T-helper 2 cell (primary cell): ENCODE measurements at regions not wholly inside any gene's neighbourhood (a gene's known extent, or its start where the extent isn't known, plus 50 kb on each side); places are given as distances from the start of the nearest gene placed in this dataset.
"Not testable (repeated sequence)": the region's sequence is repeated elsewhere in the genome, so short reads cannot be mapped to it uniquely, and the experiment has no call there.

ENCODE experiments used
- DNase-seq, 5 experiments: peaks; one replicate each; pipeline versions ENCODE4 v3.0.0 to v3.0.0-alpha.2; 2012 to 2022

DNA sequence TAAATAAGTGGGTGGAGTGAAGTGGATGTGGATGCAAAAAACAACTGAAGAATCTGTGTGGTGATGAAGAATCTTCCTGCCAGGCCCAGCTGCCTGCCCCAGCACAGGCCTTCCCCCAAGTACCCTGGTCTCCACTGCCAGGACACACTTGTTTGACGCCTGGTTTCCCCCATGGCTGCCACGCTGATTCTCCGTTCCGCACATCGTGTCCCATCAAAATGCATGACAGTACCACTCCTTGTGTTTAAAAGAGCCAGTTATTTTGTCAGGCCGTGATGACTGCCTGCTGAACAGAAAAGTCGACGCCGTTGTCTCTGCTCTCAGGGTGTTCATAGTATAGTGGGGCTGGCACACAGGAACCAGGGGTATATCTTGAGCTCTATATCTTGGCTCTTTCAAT lies 50.3 kb upstream of the KYNU start:
- no peak for DNase-seq

DNA sequence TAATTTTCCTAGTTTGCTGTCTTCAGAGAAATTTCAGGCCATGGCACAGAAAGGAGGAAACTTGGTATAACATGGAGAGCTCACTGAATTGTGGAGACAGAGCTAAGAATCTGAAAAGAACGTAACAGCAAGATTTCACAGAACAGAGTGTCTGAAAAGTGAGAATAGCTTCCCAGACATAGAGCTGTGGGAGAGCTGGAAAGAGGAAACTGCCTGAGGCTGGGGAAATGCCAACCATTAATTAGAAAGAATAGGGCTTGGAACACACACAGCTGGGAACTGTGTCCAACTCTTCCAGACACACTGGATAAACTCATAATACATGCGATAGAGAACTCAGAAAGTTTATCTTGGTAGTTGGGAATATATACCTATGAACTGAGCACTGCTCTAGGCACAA lies 51.6 kb upstream of the KYNU start:
- DNase-seq = no peak

- DNase-seq = no peak
Measured at GRCh38 chr2:142824756-142825155, 52.7 kb upstream of the KYNU start.

- no peak for DNase-seq
Measured at GRCh38 chr2:142822190-142822589, 55.3 kb upstream of the KYNU start.

- DNase-seq = no peak
Measured at GRCh38 chr2:142819411-142819810, 58.1 kb upstream of the KYNU start.

DNA sequence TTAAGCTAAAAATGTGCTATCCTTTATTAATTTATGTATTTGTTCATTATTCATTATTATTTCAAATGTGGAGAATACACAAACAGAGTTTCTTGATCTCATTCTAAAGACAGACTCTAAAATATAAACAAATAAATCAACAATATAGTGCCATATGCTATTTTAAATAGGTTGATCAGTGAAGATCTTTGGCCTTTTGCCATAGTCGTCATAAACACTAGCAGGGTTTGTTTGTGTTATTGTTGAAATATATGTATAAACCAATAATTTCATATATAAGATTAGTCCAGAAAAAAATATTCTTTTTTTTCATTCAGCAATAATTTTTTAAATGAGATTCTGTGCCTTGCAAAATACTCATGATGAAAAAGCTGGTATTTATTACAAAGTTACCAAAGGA lies 62.1 kb upstream of the KYNU start:
- DNase-seq = no peak

DNA sequence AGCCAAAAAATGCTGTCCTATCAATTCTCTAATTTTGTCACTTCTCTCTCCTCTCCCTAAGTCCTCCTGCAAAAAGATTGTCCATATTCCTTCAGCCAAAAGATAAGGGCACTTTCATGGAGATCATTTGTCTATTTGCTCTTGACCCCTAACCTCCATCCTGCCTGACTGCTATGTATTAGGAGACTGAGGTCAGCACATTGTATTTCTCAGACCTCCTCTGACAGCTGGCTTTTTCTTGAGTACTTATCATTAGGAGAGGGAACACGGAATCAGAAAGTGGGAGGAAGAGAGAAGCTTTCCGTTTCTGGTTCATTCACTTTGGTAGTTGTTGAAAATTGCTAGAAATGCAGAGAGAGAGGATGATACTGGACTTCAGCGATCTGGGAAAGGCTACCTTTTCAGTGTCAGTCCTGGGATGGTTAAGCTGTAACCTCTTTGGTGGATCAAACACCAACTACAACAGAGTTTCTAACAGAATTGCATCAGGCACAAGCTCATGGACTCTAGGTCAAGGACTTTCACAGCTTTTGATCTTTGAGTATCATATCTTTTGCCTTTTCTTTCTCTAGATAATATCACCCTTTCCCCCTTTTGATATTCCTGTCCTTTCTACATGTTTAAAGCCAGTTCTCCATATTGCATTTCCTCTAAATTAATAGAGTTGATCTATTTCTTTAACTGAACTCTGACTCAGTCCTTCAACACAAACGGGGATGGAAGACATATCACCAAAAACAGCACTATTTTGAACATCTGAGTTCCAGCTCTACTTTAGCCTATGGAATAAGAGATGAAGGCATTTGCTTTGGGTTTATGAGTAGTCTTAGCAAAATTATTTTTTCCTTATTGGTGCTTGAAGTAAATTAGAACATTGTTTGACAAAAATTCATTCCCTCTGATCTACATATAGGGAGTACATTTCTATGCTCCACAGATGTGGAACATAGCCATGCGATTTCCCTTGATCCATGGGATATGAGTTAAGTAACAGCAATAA lies 63.3 kb upstream of the KYNU start:
- no peak for DNase-seq

DNA sequence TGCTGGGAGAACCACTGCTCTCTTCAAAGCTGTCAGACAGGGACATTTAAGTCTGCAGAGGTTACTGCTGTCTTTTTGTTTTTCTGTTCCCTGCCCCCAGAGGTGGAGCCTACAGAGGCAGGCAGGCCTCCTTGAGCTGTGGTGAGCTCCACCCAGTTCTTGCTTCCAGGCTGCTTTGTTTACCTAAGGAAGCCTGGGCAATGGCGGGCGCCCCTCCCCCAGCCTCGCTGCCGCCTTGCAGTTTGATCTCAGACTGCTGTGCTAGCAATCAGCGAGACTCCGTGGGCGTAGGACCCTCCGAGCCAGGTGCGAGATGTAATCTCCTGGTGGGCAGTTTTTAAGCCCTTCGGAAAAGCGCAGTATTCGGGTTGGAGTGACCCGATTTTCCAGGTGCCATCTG lies 65.8 kb upstream of the KYNU start:
- not testable (repeated sequence) for DNase-seq

- DNase-seq = no peak
Measured at GRCh38 chr2:142805244-142805643, 72.2 kb upstream of the KYNU start.

GRCh38 chr2:142803158-142803557 lies 74.3 kb upstream of the KYNU start:
- no peak for DNase-seq

- no peak for DNase-seq
Measured at GRCh38 chr2:142796588-142796987, 80.9 kb upstream of the KYNU start.

DNA sequence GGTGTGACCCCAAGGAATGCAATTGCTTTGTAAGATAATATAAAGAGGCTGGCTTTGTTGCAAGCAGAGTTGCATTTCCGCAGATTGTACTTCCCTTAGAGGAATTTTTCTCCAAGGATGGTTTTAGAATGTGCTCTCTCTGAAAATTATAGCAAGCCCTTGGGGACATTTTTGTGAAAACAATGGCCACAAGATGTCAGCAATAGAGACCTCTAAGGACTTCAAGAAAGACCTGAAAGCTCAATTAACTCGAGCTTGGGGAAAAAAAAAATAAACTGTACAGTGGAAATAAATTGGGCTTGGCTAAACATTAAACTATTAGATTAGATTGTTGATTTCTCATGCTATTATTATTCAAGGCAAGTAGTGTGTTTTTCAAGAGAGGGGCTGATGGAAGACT lies 81.3 kb upstream of the KYNU start:
- DNase-seq = no peak

- DNase-seq = no peak
Measured at GRCh38 chr2:142794850-142795249, 82.6 kb upstream of the KYNU start.

- not testable (repeated sequence) for DNase-seq
Measured at GRCh38 chr2:142792328-142792727, 85.1 kb upstream of the KYNU start.

DNA sequence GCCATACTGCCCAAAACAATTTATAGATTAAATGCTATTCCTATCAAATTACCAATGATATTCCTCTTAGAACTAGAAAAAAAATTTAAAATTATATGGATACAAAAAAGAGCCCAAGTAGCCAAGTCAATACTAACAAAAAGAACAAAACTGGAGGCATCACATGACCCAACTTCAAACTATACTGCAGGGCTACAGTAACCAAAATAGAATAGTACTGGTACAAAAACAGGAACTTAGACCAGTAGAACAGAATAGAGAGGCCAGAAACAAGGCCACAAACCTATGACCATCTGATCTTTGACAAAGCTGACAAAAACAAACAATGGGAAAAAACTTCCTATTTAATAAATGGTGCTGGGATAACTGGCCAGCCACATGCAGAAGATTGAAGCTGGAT lies 86.1 kb upstream of the KYNU start:
- DNase-seq = no peak

- no peak for DNase-seq
Measured at GRCh38 chr2:142786918-142787702, 90.4 kb upstream of the KYNU start.

GRCh38 chr2:142782942-142783443 lies 94.5 kb upstream of the KYNU start:
- no peak for DNase-seq

DNA sequence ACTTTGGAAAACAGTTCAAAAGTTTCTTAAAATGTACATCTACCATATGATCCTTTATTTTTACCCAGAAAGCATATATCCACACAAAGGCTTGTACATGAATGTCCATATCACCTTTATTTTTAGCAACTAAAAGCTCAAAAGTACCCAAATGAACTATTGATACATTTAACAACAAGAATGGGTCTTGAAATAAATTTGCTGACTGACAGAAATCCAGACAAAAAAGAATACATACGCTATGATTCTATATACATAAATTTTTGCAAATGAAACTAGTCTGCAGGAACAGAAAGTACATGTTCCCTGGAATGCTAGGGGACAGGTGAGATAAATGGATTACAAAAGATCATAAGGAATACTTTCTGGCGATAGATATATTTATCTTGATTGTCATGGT lies 96.3 kb upstream of the KYNU start:
- DNase-seq = no peak

GRCh38 chr2:142778289-142778688 lies 99.2 kb upstream of the KYNU start:
- DNase-seq = no peak

- no peak for DNase-seq
Measured at GRCh38 chr2:142777742-142778141, 99.7 kb upstream of the KYNU start.

GRCh38 chr2:142769761-142770160 lies 107.7 kb upstream of the KYNU start:
- DNase-seq = no peak

DNA sequence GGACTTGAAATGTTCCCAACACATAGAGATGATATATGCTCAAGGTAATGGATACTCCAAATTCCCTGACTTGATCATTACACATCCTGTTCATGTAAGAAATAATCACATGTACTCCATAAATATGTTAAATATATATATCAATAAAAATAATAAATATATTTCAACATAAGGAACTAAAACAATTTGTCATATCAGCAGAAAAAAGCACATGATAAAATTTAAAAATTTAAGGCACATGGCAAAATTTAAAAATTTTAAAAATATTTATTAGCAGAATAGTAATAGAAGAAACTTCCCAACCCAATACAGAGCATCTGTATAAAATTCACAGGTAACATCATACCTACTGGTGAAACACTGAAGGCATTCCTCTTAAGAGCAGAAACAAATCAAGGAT lies 109.6 kb upstream of the KYNU start:
- no peak for DNase-seq

GRCh38 chr2:142758973-142759372 lies 118.5 kb upstream of the KYNU start:
- no peak for DNase-seq

GRCh38 chr2:142757111-142757510 lies 120.4 kb upstream of the KYNU start:
- DNase-seq = no peak
